OCI-LY7 (cell line): ENCODE measurements at regions not wholly inside any gene's neighbourhood (a gene's known extent, or its start where the extent isn't known, plus 50 kb on each side); places are given as distances from the start of the nearest gene placed in this dataset.

Experiments used
- CTCF ChIP-seq: fragments of 200-600 bp; sonication (generic); conservative IDR thresholded peaks from 2 replicates; pipeline ENCODE4 v1.5.1; 2014; ENCODE audit warnings: mild to moderate bottlenecking, antibody characterized with exemption, low read length, moderate library complexity, mixed read lengths
- EZH2phosphoT487 ChIP-seq: fragments of 200-600 bp; sonication (generic); IDR thresholded peaks from 2 replicates; pipeline ENCODE4 v1.6.1; 2018; ENCODE audit warnings: low read depth, borderline replicate concordance, mild to moderate bottlenecking, mixed run types, antibody characterized with exemption, low read length, moderate library complexity, mixed read lengths

- no peak for TF ChIP-seq CTCF
- TF ChIP-seq EZH2phosphoT487, result no peak
These were observed 113.9 kb downstream of the MTNR1A start for GRCh38 chr4:186441502-186441901.
